SK-N-SH treated with all-trans-retinoic acid at 6 μM for 48 hours (cell line): ENCODE measurements at regions not wholly inside any gene's neighbourhood (a gene's known extent, or its start where the extent isn't known, plus 50 kb on each side); places are given as distances from the start of the nearest gene placed in this dataset.

ENCODE experiments used
- ATAC-seq: fragments of 200-7000 bp; cut with Tn5 transposase; 3 replicates; pipeline ENCODE4 v1.9.1; 2020; ENCODE audit warnings: mild to moderate bottlenecking, moderate library complexity
- ARNTL ChIP-seq: fragments of 450-650 bp; formaldehyde crosslinking; IDR thresholded peaks from 2 replicates; pipeline ENCODE4 v1.5.0; 2020; ENCODE audit warnings: low read depth, mild to moderate bottlenecking, moderate library complexity, borderline replicate concordance
- BACH2 ChIP-seq: fragments of 250-450 bp; sonication (Bioruptor Pico); IDR thresholded peaks from 2 replicates; pipeline ENCODE4 v1.9.0; 2021; ENCODE audit warnings: mild to moderate bottlenecking, borderline replicate concordance
- CSDC2 ChIP-seq: fragments of 250-450 bp; sonication (Bioruptor Pico); IDR thresholded peaks from 2 replicates; pipeline ENCODE4 v1.5.0; 2020; ENCODE audit warnings: mild to moderate bottlenecking, moderate library complexity
- ESRRG ChIP-seq: fragments of 250-450 bp; sonication (Bioruptor Pico); IDR thresholded peaks from 2 replicates; pipeline ENCODE4 v1.6.1; 2021; ENCODE audit warnings: mild to moderate bottlenecking
- GLIS3 ChIP-seq: fragments of 250-450 bp; sonication (Bioruptor Pico); IDR thresholded peaks from 2 replicates; pipeline ENCODE4 v1.5.0; 2020; ENCODE audit warnings: mild to moderate bottlenecking, moderate library complexity
- ISL1 ChIP-seq: fragments of 250-450 bp; sonication (Bioruptor Pico); IDR thresholded peaks from 2 replicates; pipeline ENCODE4 v2.1.2; 2022; ENCODE audit warnings: mild to moderate bottlenecking, moderate library complexity
- OSR1 ChIP-seq: fragments of 250-450 bp; sonication (Bioruptor Pico); IDR thresholded peaks from 2 replicates; pipeline ENCODE4 v1.8.0; 2022; ENCODE audit warnings: moderate library complexity, mild to moderate bottlenecking, inconsistent platforms
- PPARA ChIP-seq: fragments of 250-450 bp; sonication (Bioruptor Pico); IDR thresholded peaks from 2 replicates; pipeline ENCODE4 v1.5.0; 2020; ENCODE audit warnings: mild to moderate bottlenecking, borderline replicate concordance
- RARB ChIP-seq: fragments of 250-450 bp; sonication (Bioruptor Pico); IDR thresholded peaks from 2 replicates; pipeline ENCODE4 v1.8.0; 2021; ENCODE audit warnings: mild to moderate bottlenecking, moderate library complexity
- SNAI2 ChIP-seq: fragments of 250-450 bp; sonication (Bioruptor Pico); IDR thresholded peaks from 2 replicates; pipeline ENCODE4 v1.5.0; 2020; ENCODE audit warnings: mild to moderate bottlenecking, moderate library complexity
- TCF4 ChIP-seq: fragments of 250-450 bp; sonication (Bioruptor Pico); IDR thresholded peaks from 2 replicates; pipeline ENCODE4 v1.8.0; 2021; ENCODE audit warnings: mild to moderate bottlenecking, moderate library complexity, borderline replicate concordance
- TOX ChIP-seq: fragments of 250-450 bp; sonication (Bioruptor Pico); IDR thresholded peaks from 2 replicates; pipeline ENCODE4 v1.8.0; 2021; ENCODE audit warnings: mild to moderate bottlenecking, moderate library complexity, borderline replicate concordance
- TSHZ2 ChIP-seq: fragments of 250-450 bp; sonication (Bioruptor Pico); IDR thresholded peaks from 2 replicates; pipeline ENCODE4 v1.5.0; 2020; ENCODE audit warnings: mild to moderate bottlenecking, moderate library complexity
- ZC3H10 ChIP-seq: fragments of 250-450 bp; sonication (Bioruptor Pico); IDR thresholded peaks from 2 replicates; pipeline ENCODE4 v1.5.1; 2021; ENCODE audit warnings: mild to moderate bottlenecking, moderate library complexity
- ZFP3 ChIP-seq: fragments of 250-450 bp; sonication (Bioruptor Pico); IDR thresholded peaks from 2 replicates; pipeline ENCODE4 v1.5.0; 2020; ENCODE audit warnings: mild to moderate bottlenecking, moderate library complexity
- ZFP30 ChIP-seq: fragments of 450-650 bp; formaldehyde crosslinking; IDR thresholded peaks from 2 replicates; pipeline ENCODE4 v1.5.0; 2022; ENCODE audit warnings: mild to moderate bottlenecking, moderate library complexity
- ZNF565 ChIP-seq: fragments of 450-650 bp; formaldehyde crosslinking; conservative IDR thresholded peaks from 2 replicates; pipeline ENCODE4 v1.5.0; 2020; ENCODE audit warnings: low read depth, mild to moderate bottlenecking, moderate library complexity
- ZNF70 ChIP-seq: fragments of 450-650 bp; formaldehyde crosslinking; IDR thresholded peaks from 2 replicates; pipeline ENCODE4 v1.5.0; 2020; ENCODE audit warnings: mild to moderate bottlenecking, moderate library complexity
- TF ChIP-seq, protein P1 (sequence below): fragments of 250-450 bp; sonication (Bioruptor Pico); IDR thresholded peaks from 2 replicates; pipeline ENCODE4 v1.5.1; 2020; ENCODE audit warnings: low read depth, mild to moderate bottlenecking, moderate library complexity
- TF ChIP-seq, protein P2 (sequence below): fragments of 250-450 bp; sonication (Bioruptor Pico); IDR thresholded peaks from 2 replicates; pipeline ENCODE4 v1.8.0; 2021; ENCODE audit warnings: low read depth, mild to moderate bottlenecking, moderate library complexity, borderline replicate concordance
- TF ChIP-seq, protein P3 (sequence below): fragments of 250-450 bp; sonication (Bioruptor Pico); IDR thresholded peaks from 2 replicates; pipeline ENCODE4 v1.5.1; 2021; ENCODE audit warnings: mild to moderate bottlenecking, moderate library complexity
- TF ChIP-seq, protein P4 (sequence below): fragments of 250-450 bp; sonication (Bioruptor Pico); IDR thresholded peaks from 2 replicates; pipeline ENCODE4 v1.8.0; 2020; ENCODE audit warnings: mild to moderate bottlenecking, moderate library complexity, borderline replicate concordance

- ATAC-seq, result no peak
- TF ChIP-seq, protein P1, sequence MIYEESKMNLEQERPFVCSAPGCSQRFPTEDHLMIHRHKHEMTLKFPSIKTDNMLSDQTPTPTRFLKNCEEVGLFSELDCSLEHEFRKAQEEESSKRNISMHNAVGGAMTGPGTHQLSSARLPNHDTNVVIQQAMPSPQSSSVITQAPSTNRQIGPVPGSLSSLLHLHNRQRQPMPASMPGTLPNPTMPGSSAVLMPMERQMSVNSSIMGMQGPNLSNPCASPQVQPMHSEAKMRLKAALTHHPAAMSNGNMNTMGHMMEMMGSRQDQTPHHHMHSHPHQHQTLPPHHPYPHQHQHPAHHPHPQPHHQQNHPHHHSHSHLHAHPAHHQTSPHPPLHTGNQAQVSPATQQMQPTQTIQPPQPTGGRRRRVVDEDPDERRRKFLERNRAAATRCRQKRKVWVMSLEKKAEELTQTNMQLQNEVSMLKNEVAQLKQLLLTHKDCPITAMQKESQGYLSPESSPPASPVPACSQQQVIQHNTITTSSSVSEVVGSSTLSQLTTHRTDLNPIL (CRISPR knock-in tag), result no peak
- TF ChIP-seq TCF4 (CRISPR knock-in tag) (no peak), TSHZ2 (CRISPR knock-in tag) (no peak), GLIS3 (no peak), PPARA (CRISPR knock-in tag) (no peak), TOX (CRISPR knock-in tag) (no peak), OSR1 (CRISPR knock-in tag) (no peak), ZC3H10 (CRISPR knock-in tag) (no peak), ZNF70 (no peak), ISL1 (no peak), ESRRG (CRISPR knock-in tag) (no peak), BACH2 (no peak), CSDC2 (no peak), ARNTL (CRISPR knock-in tag) (no peak)
- TF ChIP-seq, protein P2, sequence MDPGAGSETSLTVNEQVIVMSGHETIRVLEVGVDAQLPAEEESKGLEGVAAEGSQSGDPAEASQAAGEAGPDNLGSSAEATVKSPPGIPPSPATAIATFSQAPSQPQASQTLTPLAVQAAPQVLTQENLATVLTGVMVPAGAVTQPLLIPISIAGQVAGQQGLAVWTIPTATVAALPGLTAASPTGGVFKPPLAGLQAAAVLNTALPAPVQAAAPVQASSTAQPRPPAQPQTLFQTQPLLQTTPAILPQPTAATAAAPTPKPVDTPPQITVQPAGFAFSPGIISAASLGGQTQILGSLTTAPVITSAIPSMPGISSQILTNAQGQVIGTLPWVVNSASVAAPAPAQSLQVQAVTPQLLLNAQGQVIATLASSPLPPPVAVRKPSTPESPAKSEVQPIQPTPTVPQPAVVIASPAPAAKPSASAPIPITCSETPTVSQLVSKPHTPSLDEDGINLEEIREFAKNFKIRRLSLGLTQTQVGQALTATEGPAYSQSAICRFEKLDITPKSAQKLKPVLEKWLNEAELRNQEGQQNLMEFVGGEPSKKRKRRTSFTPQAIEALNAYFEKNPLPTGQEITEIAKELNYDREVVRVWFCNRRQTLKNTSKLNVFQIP (CRISPR knock-in tag), result no peak
- TF ChIP-seq, all 23 proteins: peak for 0
Observed at GRCh38 chr3:35071772-35072171, 567.6 kb upstream of the ARPP21 start.

GRCh38 chr3:35078780-35079179 is 560.5 kb upstream of the ARPP21 start:
- ATAC-seq, result no peak
- TF ChIP-seq, protein P3, sequence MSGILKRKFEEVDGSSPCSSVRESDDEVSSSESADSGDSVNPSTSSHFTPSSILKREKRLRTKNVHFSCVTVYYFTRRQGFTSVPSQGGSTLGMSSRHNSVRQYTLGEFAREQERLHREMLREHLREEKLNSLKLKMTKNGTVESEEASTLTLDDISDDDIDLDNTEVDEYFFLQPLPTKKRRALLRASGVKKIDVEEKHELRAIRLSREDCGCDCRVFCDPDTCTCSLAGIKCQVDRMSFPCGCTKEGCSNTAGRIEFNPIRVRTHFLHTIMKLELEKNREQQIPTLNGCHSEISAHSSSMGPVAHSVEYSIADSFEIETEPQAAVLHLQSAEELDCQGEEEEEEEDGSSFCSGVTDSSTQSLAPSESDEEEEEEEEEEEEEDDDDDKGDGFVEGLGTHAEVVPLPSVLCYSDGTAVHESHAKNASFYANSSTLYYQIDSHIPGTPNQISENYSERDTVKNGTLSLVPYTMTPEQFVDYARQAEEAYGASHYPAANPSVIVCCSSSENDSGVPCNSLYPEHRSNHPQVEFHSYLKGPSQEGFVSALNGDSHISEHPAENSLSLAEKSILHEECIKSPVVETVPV, result no peak
- TF ChIP-seq ZFP3 (CRISPR knock-in tag) (no peak), ZNF565 (CRISPR knock-in tag) (no peak), ISL1 (no peak), RARB (CRISPR knock-in tag) (no peak), ZNF70 (no peak), ZFP30 (no peak), BACH2 (no peak), PPARA (CRISPR knock-in tag) (no peak), ESRRG (CRISPR knock-in tag) (no peak), ZC3H10 (CRISPR knock-in tag) (no peak), GLIS3 (no peak), SNAI2 (CRISPR knock-in tag) (no peak), CSDC2 (no peak), TOX (CRISPR knock-in tag) (no peak)
- TF ChIP-seq, protein P1 (CRISPR knock-in tag), result no peak
- TF ChIP-seq, protein P4, sequence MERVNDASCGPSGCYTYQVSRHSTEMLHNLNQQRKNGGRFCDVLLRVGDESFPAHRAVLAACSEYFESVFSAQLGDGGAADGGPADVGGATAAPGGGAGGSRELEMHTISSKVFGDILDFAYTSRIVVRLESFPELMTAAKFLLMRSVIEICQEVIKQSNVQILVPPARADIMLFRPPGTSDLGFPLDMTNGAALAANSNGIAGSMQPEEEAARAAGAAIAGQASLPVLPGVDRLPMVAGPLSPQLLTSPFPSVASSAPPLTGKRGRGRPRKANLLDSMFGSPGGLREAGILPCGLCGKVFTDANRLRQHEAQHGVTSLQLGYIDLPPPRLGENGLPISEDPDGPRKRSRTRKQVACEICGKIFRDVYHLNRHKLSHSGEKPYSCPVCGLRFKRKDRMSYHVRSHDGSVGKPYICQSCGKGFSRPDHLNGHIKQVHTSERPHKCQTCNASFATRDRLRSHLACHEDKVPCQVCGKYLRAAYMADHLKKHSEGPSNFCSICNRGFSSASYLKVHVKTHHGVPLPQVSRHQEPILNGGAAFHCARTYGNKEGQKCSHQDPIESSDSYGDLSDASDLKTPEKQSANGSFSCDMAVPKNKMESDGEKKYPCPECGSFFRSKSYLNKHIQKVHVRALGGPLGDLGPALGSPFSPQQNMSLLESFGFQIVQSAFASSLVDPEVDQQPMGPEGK (CRISPR knock-in tag), result no peak
- TF ChIP-seq, protein P2 (CRISPR knock-in tag), result no peak
